HG03521 (cell line): ENCODE measurements at regions not wholly inside any gene's neighbourhood (a gene's known extent, or its start where the extent isn't known, plus 50 kb on each side); places are given as distances from the start of the nearest gene placed in this dataset.

ENCODE experiments used
- ATAC-seq: cut with Tn5 transposase; IDR thresholded peaks from one replicate; pipeline ENCODE4 v1.9.1; 2021; ENCODE audit warnings: mild to moderate bottlenecking, moderate library complexity; ENCODE audit not compliant: unreplicated experiment

DNA sequence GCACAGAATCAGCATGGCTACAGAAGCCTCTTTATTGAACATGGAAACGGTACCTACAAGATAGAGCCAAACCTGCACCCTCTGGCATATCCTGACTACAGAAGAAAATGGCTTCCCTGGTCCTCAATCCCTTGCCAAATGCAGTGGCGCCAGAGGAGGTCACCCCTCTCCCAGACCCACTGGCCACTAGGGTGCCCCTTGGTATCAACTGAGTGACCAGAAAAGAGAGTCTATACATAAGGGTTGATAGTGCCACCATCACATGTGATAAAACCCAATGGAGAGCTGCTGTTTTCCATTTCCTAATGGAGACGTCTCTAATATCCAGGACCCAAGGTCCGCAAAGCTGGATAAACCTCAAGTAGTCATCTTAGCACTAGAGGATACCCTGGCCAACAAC is 52.7 kb upstream of the ALK start:
- ATAC-seq: no peak

DNA sequence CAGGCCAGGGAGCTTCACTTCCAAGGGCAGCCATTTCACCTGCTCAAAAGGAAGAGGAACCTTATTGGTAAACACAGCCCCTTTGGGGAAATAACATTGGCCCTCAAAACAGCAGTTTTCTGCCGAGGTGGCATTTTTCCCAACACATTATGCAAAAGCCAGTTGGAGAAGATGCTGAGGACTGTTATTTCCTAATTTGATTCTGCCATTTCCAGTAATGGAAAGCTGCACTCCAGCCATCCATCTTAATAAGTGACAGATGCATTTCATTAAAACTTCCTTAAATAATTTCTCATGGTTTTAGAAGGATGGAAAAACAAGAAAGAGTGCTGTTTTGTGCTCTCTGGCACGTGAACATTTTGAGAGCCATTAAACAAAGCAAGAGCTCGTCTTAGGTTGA is 55.9 kb upstream of the ALK start:
- no peak for ATAC-seq

- ATAC-seq: no peak
Observed at GRCh38 chr2:29981402-29981801, 60.0 kb upstream of the ALK start.

DNA sequence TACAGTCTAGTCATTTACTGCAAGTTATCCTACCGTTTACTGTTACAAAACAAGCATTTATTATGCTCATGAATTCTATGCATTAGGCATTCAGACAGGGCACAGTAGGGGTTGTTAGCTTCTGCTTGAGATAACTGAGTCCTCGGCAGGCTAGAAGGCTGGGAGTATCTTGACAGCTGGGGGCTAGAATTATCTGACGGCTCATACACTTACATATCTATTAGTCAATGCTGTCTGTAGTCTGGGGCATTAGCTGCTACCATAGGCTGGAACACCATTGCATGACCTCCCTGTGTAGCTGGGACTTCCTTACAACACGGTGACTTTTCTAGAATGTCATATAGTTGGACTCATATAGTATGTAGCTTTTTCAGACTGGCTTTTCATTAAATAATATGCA is 61.9 kb upstream of the ALK start:
- no peak for ATAC-seq

GRCh38 chr2:29987146-29987545 is 65.8 kb upstream of the ALK start:
- ATAC-seq: no peak

GRCh38 chr2:29990129-29990528 is 68.7 kb upstream of the ALK start:
- no peak for ATAC-seq

GRCh38 chr2:29991086-29991485 is 69.7 kb upstream of the ALK start:
- ATAC-seq: no peak

DNA sequence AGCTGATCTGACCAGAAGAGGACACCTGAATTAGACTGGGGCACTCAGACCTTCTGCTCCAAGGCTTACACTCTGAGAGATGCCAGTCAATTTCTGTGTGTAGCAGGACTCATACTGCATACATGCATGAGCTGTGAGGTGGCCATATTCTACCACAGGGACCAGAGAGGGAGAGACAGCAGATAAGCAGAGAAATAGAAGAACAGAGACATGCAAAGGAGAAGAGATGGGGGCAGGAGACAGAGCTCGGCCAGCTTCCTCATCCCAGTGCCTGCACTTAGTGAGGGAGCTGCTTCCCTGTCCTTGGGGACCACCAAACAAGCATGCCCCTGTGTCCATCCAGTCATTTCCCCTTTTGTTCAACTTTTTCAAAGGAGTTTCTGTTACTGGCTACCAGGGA is 73.9 kb upstream of the ALK start:
- no peak for ATAC-seq

GRCh38 chr2:30003128-30003527 is 81.7 kb upstream of the ALK start:
- no peak for ATAC-seq

GRCh38 chr2:30022444-30023071 is 101.2 kb upstream of the ALK start:
- no peak for ATAC-seq

DNA sequence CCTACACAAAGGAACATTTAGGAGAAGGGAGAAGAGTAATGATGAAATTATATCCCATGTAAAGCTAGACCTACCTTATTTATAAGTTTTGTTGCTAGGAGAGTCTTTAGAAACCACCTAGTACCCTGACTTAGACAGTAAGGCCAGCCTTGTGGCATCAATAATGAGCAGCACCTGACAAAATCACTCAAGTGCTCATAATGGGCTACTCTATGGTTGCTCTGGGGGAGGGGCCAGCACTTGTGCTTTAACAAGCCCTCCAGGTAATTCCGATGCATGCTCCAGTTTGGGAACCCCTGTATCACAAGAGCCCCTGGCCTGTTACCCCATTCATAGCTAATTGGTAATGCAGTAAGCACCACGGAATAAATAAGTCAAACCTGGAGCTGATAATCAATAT is 102.9 kb upstream of the ALK start:
- ATAC-seq: no peak

DNA sequence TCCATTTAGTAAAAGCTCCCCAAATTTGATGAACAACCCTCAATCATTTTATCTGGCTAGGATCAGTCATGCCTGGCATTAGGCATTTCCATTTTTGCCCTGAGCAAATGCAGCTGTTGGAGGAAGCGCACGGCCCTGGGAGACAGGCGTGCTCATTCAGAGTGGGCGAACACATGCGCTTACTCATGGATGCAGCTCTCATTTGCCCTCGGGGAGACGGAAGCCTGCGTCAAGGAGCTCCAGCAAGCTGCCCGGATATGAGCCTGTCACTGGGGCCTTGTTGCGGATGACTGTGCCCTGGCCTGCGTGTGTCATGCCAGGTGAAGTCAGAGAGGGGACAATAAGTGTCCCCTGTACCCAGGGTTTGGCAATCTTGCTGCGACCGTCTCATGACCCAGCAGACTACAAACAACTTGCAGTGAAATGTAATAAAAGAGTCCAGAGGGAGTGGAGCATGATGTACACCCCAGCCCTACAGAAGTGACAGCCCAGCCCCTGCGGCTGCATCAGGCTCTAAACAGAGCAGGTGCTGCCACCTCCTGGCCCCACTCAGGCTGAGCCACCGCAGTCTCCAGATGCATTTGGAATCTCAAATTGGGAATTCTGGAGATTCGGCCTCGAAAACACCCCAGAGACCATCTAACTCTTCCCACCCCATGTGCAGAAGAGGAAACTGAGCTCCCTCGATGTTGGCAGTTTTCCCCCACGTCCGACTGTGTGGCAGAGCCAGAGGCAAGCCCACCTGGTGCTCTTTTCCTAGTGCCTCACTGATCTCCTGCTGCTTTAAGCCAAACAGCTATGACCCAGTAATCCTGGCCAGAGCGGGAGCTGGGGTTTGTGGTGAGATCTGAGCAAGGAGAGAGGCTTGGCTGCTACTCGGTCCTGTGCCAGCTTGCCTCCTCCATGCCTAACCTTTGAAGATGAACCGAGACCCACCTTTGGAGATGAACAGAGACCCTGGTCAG is 105.0 kb upstream of the ALK start:
- no peak for ATAC-seq

GRCh38 chr2:30029804-30030203 is 108.4 kb upstream of the ALK start:
- ATAC-seq: no peak

DNA sequence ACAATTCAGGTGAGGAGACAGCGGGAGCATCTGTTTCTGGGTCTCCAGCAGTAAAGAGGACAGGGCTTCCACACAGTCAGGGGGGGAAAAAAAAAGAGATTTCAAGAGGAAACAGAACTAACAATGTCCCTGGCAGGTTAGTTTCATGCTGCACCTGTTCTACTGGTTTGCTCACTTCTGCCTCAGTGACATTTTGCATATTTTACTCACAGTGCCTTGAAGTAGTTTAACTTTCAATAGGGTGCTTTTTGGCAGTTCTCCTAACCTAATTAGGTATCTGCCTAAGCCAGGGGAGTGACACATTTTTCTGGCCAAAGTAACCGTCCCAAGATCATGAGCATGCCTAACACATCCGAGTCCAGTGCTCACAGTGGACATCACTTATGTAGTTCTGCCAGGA is 109.0 kb upstream of the ALK start:
- ATAC-seq: no peak

DNA sequence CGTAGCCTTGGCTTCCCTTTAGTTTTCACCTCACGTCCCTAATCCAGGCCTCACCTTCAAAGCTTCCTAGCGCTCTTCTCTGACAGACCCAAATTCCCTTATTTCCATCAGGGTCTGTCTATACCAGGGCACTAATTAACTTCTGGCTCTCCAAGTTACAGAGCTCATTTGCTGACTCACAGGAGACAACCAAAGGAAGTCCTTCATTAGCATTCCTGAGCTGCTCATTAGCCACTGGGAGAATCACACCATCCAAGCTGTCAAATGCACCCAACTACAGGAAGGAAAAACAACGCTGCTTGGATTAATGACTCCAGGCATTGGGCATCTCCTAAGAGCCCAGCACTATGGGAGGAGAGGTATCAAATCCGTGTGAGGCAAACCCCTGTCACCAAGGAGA is 109.8 kb upstream of the ALK start:
- ATAC-seq: no peak

- no peak for ATAC-seq
Observed at GRCh38 chr2:30034052-30034775, 112.6 kb upstream of the YPEL5 start.

GRCh38 chr2:30037016-30037415 is 109.8 kb upstream of the YPEL5 start:
- ATAC-seq: no peak

DNA sequence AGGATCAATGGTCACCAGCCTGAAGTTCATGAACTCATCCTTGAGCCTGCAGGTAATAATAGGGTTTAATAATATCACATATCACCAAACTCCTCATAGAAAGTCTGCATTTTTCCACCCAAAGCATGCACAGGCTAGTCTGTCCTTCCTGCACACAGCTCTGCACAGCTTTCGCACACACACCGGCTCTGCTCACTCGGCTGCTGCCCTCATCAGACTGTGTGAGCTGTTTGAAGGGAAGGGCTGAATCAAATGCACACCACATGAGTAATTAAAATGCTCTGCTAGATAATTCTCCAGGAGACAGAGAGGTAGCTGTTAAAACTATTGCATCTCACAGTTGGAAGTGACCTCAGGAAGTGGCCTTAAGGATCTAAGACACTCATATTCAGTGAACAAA is 108.4 kb upstream of the YPEL5 start:
- no peak for ATAC-seq

DNA sequence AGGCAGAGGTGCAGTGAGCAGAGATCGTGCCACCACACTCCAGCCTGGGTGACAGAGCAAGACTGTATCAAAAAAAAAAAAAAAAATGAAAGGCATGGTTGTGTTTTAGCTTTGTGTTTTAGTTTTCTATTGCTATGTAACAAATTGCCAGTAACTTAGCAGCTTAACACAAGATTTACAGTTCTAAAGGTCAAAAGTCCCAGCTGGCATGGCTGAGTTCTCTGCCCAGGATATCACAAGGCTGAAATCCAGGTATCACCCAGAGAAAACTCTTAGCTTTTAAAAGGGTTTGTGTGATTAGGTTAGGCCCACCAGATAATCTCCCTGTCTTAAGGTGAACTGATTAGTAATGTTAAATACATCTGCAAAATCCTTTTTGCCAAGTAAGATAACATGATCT is 107.7 kb upstream of the YPEL5 start:
- no peak for ATAC-seq

- ATAC-seq: no peak
Observed at GRCh38 chr2:30040147-30040546, 106.7 kb upstream of the YPEL5 start.

- no peak for ATAC-seq
Observed at GRCh38 chr2:30041884-30042283, 104.9 kb upstream of the YPEL5 start.

DNA sequence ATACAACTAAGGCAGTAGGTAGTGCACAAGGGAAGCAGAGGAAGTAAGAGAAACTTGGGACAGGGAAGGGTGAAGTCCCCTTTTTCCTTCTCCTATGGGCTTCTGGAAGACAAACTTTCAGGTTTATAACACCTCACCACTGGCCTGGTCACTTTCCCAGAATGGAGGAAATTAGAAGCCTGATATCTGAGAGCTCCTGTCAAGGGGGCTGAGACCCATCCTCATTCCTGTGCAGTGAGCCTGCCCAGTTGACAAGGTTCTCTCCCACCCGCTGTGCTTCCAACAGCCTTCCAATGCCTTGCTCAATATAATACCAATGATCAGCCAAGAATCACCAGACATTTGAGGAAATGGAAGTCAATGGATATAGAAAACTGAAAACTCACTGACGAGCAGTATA is 100.4 kb upstream of the YPEL5 start:
- no peak for ATAC-seq
